GM12865 (cell line): ENCODE measurements at regions not wholly inside any gene's neighbourhood (a gene's known extent, or its start where the extent isn't known, plus 50 kb on each side); places are given as distances from the start of the nearest gene placed in this dataset.

Experiments
- DNase-seq: peaks from one replicate; pipeline ENCODE4 v3.0.0; 2010; ENCODE audit warnings: low read depth
- H3K4me3 ChIP-seq: 2 replicates; pipeline ENCODE4 v1.5.1; 2011; ENCODE audit warnings: mild to moderate bottlenecking, low read depth, low read length, control low read depth
- TF ChIP-seq, protein P1 (sequence below): IDR thresholded peaks from 2 replicates; pipeline ENCODE4 v1.5.1; 2011; ENCODE audit warnings: low read length, control low read depth, low read depth, inconsistent platforms; ENCODE audit not compliant: insufficient read depth; ENCODE audit errors: missing control alignments

DNA sequence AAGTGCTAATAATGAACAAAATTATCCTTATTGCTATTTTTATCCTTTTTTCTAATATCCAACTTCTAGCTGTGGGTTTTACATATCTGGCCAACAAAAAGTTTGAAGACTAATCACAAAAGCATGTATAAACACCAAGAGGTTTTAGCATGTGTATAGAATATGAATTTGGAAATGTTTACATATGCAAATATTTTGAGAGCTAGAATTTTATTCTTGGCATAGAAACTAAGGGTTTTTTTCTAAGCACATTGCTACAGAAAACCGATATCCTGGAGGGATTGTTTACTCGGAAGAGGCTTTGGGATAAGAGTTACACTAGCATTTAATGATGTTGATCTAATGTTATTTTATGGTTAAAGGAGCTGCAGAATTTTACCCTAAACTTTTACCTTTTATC, 392.1 kb downstream of the EFNB2 start:
- DNase-seq = no peak
- no peak overlapping the region for H3K4me3 ChIP-seq
- TF ChIP-seq, protein P1, sequence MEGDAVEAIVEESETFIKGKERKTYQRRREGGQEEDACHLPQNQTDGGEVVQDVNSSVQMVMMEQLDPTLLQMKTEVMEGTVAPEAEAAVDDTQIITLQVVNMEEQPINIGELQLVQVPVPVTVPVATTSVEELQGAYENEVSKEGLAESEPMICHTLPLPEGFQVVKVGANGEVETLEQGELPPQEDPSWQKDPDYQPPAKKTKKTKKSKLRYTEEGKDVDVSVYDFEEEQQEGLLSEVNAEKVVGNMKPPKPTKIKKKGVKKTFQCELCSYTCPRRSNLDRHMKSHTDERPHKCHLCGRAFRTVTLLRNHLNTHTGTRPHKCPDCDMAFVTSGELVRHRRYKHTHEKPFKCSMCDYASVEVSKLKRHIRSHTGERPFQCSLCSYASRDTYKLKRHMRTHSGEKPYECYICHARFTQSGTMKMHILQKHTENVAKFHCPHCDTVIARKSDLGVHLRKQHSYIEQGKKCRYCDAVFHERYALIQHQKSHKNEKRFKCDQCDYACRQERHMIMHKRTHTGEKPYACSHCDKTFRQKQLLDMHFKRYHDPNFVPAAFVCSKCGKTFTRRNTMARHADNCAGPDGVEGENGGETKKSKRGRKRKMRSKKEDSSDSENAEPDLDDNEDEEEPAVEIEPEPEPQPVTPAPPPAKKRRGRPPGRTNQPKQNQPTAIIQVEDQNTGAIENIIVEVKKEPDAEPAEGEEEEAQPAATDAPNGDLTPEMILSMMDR = no peak

DNA sequence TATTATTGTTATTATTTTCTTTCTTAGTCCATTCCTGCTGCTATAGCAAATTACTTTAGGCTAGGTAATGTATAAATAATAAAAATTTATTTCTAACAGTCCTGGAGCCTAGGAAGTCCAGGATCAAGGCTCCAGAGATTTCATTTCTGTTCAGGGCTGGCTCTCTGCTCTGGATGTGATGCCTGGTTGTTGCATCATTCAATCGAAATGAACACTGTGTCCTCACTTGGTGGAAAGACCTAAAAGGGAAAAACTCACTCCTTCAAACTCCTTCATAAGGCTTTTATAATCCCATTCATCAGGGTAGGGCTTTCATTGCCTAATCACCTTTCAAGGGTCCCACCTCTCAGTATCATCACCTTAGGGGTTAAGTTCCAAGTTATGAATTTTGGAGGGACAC, 395.0 kb downstream of the EFNB2 start:
- H3K4me3 ChIP-seq = no peak overlapping the region
- no peak for DNase-seq
- TF ChIP-seq, protein P1 = no peak

DNA sequence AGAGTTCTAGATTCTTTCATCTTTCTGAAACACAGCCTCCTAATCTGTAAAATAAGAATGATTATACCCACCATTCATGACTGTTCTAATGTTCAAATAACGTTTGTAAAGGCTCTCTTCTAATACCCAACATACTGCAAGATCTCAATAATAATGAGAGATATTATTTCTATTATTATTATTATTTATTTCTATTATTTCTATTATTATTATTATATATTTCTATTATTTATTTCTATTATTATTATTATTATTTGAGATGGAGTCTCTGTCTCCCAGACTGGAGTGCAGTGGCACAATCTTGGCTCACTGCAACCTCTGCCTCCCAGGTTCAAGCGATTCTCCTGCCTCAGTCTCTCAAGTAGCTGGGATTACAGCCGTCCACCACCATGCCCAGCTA, 395.5 kb downstream of the EFNB2 start:
- DNase-seq = no peak
- H3K4me3 ChIP-seq = no peak overlapping the region
- TF ChIP-seq, protein P1 = no peak

GRCh38 chr13:106139377-106139776, 396.1 kb downstream of the EFNB2 start:
- DNase-seq = no peak
- TF ChIP-seq, protein P1 = no peak
- no peak overlapping the region for H3K4me3 ChIP-seq

DNA sequence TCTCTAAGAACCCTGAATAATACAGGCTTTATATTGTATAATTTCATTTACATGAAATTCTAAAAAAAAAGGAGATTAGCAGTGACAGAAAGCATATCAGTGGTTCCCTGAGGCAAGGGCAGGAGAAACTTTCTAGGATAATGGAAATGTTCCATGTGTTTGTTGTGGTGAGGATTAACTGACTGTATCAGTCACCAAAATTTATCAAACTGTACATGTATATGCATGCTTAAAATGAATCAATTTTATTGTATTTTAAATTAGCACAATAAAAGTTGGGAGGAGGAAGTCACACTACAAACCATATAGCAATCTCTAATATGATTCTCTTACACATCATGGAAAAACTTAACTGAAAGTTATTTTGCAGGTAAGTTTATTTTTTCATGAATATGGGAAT, 396.8 kb downstream of the EFNB2 start:
- TF ChIP-seq, protein P1 = no peak

GRCh38 chr13:106133025-106133424, 402.4 kb downstream of the EFNB2 start:
- DNase-seq = no peak
- TF ChIP-seq, protein P1 = no peak
- H3K4me3 ChIP-seq = no peak overlapping the region

More for the DNA sequence above, 396.8 kb downstream of the EFNB2 start:
- no peak overlapping the region for H3K4me3 ChIP-seq
- DNase-seq = no peak

DNA sequence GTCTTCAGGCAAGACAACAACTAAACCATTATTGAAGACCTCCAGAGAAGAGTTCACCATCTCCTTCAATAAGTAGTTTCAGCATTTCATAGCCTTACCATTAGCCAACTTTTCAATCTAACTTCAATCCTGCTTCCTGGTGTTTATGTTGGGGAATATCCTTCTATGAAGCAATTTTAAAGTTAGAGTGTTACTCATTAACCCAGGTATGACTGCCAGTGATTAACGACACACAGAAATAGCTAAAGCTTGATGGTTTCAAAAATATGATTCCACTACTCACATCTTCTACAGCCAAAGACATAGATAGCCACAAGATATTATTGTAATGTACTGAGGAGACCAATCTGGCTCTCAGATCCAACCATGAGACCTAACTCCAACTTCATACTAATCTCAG, 403.2 kb downstream of the EFNB2 start:
- no peak for DNase-seq
- TF ChIP-seq, protein P1 = no peak
- H3K4me3 ChIP-seq = no peak overlapping the region
